Breast epithelium (tissue), 3 donors: ENCODE measurements at regions not wholly inside any gene's neighbourhood (a gene's known extent, or its start where the extent isn't known, plus 50 kb on each side); places are given as distances from the start of the nearest gene placed in this dataset.

Experiments
- POLR2AphosphoS5 ChIP-seq, 3 donors: sonication (generic); formaldehyde crosslinking; IDR thresholded peaks; one replicate each; pipeline ENCODE4 v1.6.1; 2017; ENCODE audit warnings: antibody characterized with exemption in 3 of 3
- TF ChIP-seq, protein P1 (sequence below), 3 donors: fragments of 450-650 bp; IDR thresholded peaks; one replicate each; pipeline ENCODE4 v1.5.1; 2016 to 2017; ENCODE audit warnings: antibody characterized with exemption in 3 of 3, mild to moderate bottlenecking in 3 of 3, moderate library complexity in 3 of 3

- no peak for TF ChIP-seq POLR2AphosphoS5 (IDR thresholded peaks at IDR 0.05)
- TF ChIP-seq, protein P1, sequence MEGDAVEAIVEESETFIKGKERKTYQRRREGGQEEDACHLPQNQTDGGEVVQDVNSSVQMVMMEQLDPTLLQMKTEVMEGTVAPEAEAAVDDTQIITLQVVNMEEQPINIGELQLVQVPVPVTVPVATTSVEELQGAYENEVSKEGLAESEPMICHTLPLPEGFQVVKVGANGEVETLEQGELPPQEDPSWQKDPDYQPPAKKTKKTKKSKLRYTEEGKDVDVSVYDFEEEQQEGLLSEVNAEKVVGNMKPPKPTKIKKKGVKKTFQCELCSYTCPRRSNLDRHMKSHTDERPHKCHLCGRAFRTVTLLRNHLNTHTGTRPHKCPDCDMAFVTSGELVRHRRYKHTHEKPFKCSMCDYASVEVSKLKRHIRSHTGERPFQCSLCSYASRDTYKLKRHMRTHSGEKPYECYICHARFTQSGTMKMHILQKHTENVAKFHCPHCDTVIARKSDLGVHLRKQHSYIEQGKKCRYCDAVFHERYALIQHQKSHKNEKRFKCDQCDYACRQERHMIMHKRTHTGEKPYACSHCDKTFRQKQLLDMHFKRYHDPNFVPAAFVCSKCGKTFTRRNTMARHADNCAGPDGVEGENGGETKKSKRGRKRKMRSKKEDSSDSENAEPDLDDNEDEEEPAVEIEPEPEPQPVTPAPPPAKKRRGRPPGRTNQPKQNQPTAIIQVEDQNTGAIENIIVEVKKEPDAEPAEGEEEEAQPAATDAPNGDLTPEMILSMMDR (IDR thresholded peaks at IDR 0.05), result no peak
These were observed 124.3 kb upstream of the LRRC3B start for GRCh38 chr3:26498271-26498670.
